Suppressor macrophage treated with lipopolysaccharide for 1 hour (primary cell): ENCODE measurements at regions not wholly inside any gene's neighbourhood (a gene's known extent, or its start where the extent isn't known, plus 50 kb on each side); places are given as distances from the start of the nearest gene placed in this dataset.

Experiments
- DNase-seq, 3 donors: peaks; one replicate each; pipeline ENCODE4 v3.0.0-alpha.2; 2020 to 2022

DNA sequence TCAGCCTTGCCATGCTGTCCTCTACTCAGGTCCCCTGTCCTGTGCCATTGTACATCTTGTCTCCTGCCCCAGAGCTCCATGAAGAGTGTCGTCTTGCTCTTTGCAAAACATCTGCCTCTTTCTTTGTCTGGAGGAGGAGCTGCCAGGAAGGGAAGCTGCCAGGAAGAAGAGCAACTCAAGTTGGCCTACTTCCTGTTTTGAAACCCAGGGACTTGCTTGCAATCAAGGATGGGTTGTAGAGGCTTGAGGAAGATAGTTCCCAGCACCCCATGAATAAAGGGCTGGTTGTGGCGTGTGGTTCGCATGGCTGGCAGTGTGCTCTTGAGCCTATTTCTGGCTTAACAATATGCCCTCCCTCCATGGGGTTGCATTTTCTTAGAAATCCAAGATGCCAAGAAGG lies 53.0 kb upstream of the CPEB4 start:
- DNase-seq = peak; percentile 58 to 75 (median 65)

DNA sequence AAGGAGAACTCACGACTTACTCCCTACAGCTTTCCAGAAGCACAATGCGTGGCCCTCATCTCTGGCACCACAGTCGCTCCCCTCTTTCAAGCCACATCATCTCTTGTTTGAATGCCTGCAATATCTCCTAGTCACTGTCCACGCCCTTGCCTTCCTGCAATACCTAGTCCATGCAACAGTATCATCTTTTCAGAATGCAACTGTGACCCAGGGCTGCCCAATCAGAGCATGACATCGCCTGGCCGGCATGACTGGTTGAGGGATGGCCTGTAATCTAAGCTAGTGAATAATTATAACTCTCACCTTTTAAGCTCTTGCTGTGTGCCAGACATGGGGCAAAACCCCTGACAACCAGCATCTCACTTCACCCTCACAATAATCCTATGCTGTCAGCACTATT lies 52.5 kb upstream of the CPEB4 start:
- no peak for DNase-seq

- no peak for DNase-seq
Measured at GRCh38 chr5:173837654-173838053, 50.5 kb upstream of the CPEB4 start.
